Keratinocyte (primary cell): ENCODE measurements at regions not wholly inside any gene's neighbourhood (a gene's known extent, or its start where the extent isn't known, plus 50 kb on each side); places are given as distances from the start of the nearest gene placed in this dataset.

Source experiments
- CTCF ChIP-seq, 3 experiments: IDR thresholded peaks in 1 of 3; conservative IDR thresholded peaks in 1 of 3; optimal IDR thresholded peaks in 1 of 3; 2 replicates in 2 of 3; 3 replicates in 1 of 3; pipeline versions ENCODE3 to v1.5.1; 2011; ENCODE audit warnings: low read length in 3 of 3, mild to moderate bottlenecking in 3 of 3, moderate library complexity in 2 of 3, control low read depth in 1 of 3, inconsistent platforms in 1 of 3; ENCODE audit not compliant: insufficient read depth in 2 of 3; ENCODE audit errors: extremely low read depth in 1 of 3
- EZH2 ChIP-seq: IDR thresholded peaks from one replicate; pipeline ENCODE4 v1.6.1; 2012; ENCODE audit warnings: inconsistent platforms, mild to moderate bottlenecking, low read length, moderate library complexity

GRCh38 chr20:11153819-11154218, 480.0 kb upstream of the JAG1 start:
- TF ChIP-seq CTCF (optimal IDR thresholded peaks at IDR 0.05 in 1 of 3, IDR thresholded peaks at IDR 0.05 in 1 of 3, conservative IDR thresholded peaks at IDR 0.05 in 1 of 3; ENCODE audit: extremely low read depth in 1 of 3, insufficient read depth in 2 of 3, low read length in 3 of 3): no peak
- no peak for TF ChIP-seq EZH2
